ENCODE measurements at regions not wholly inside any gene's neighbourhood (a gene's known extent, or its start where the extent isn't known, plus 50 kb on each side); places are given as distances from the start of the nearest gene placed in this dataset.

DNA sequence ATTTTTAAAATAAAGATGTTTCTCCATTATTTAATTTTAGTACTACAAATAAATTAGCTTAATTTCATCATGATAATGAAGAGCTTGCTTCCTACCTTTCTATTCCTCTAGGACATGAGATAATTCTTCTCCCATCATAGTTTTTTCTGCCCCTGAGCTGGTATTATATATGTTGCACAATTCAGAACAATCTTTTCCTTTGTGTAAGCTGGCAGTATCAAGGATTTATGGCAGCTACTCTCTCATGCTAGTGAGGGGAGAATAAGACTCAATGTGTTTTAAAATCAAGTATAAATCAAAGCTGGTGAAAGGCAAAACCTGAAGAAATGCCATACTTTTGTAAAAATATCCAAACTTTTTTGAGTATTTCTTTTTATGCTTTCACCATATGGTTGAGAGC is 1405.3 kb downstream of the SI start:
- DNase-seq, result no peak

DNA sequence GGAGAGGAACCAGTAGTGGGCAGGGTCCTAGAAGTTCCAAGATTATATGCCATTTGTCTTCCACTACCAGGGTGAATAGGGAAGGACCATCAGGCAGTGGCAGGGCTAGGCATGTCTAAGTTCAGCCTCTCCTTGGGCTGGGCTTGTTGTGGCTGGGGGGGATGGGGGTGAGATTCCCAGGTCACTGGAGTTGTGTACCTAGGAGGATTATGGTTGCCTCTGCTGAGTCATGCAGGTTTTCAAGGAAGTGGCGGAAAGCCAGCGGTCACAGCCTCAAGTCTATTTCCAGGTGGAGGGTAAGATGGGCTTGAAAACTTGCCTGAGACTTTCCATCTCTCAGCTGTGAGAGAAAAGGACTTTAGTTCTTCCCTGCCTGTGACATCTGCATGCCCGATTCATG is 1407.1 kb downstream of the SI start:
- DNase-seq, result no peak

DNA sequence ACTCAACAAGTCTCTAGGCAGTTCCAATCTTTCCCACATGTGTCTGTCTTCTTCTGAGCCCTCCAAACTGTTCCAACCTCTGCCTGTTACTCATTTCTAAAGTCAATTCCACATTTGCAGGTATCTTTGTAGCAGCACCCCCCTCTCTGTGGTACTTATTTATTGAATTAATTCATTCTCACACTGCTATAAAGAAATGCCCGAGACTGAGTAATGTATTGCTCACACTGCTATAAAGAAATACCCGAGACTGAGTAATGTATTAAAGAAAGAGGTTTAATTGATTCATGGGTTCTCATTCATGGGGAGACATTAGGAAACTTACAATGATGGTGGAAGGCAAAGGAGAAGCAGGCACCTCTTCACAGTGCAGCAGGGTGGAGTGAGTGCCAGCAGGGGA is 1413.8 kb downstream of the SI start:
- no peak for DNase-seq

DNA sequence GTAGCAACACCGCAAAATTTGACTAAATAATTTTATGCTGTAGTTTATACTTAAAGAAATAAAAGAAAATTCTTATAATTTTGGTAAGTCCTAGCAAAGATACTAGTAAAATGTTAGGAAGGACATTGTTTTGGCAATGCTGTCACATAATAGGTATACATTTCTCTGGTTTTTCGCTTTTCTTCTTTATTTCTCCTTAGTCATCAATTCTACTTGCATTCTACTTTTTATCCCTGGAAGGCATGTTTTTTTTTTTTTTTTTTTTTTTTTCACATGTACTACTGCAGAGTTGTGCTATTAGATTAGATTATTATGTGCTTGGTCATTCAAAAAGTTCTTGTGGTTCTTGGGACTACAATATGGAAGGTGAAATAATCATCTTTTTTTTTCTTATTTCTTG is 1421.2 kb downstream of the SI start:
- no peak for DNase-seq

DNA sequence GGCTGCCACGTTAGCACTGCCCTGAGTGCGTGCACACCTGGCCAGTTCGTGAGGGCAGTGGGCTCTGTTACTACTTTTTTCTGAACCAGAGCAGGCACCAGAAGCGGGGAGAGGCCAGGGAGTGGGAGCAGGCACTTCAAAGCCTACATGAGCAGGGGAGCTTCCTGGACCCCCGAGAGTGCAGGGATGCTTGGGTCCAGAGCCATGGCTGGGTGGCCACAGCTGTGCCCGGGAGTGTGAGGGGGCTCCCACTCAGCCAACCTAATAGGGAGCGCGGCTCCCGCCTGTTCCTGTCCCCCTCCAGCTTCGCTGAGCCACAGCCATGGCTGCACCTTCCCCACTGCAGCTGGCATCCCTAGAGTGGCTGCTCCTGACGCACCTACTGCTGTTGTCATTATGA is 1423.3 kb downstream of the SI start:
- DNase-seq, result no peak

DNA sequence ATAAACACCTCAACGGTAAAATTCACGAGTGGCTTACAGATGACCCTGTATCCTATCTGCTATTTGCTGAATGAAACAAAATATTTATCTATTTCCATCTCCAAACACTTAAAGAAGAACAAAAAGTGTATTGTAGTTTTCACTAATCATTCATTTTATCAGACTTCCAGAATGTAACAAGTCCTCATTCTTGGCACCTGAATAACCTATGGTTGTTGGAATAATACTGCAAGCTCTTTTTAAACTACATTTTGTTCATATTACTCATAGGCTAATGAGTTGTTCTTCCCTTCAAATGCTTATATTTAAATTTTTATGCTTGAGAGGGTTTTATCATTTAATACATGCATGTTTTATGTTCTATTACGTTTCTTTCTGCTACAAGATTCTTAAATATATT is 1434.1 kb downstream of the SI start:
- no peak for DNase-seq

DNA sequence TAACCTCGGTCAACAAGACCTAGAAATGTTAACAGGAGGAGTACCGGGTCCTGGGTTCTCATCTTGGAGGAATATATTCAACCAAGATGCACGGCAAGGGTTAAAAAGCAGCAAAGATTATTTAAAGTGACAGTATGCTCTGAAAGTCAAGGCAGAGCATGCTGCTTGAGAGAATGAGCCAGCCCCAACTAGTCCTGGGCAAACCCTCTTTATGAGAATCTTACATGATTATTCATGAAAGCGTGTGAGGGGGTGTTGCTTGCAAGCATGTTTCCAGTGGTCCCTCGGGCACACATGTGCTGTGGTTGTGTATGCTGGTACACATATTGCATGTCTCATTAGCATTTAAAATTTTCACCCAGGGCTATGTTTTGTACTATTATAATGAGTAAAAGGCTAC is 1445.6 kb downstream of the SI start:
- DNase-seq, result no peak

DNA sequence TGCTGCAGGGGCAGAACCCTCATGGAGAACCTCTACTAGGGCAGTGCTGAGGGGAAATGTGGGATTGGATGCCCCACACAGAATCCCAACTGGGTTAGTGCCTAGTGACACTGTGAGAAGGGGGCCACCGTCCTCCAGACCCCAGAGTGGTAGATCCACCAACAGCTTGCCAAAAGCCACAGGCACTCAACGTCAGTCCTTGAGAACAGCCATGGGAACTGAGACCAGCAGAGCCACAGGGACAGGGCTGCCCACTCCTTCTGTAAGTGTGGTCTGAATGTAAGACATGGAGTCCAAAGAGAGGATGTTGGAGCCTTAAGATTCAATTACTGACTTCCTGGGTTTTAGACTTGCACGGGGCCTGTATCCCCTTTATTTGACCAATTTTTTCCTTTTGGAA is 1451.5 kb downstream of the SI start:
- DNase-seq, result no peak

DNA sequence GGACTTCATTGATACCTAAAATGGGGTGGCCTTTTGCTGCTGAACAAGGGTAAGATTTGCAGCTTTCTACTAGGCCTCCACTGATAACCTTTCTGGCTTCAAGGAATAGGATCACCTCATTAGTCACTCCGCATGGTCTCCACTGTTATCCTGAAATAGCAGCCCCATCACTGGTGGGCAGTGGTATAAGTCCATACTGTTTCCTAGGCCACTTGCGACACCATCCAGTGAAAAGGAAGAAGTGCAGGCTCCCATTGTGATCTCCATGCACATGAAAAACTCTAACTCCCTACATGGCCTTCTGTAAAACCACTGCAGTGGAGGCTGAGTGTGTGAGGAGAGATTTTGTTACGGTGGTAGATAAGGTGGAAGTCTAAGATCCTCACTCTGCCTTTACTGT is 1455.9 kb downstream of the SI start:
- peak; percentile 8 for DNase-seq

DNA sequence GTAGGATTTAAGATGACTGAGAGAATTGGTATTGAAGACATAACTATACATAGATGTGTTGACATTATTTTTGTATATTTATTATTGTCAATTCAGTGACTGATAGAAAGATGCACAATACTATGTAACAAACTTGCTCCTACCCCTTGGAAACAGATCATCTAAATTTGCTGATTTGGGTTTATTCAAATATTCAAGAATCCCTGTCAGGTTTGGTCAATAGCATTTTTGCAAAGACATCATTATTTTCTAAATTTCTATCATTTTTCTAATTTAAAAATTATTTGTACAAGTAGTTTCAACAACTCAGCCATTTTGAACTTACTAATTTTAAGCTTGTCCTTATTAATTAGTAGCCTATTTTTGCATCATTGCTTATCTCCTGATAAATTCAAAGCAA is 1463.4 kb downstream of the SI start:
- no peak for DNase-seq

DNA sequence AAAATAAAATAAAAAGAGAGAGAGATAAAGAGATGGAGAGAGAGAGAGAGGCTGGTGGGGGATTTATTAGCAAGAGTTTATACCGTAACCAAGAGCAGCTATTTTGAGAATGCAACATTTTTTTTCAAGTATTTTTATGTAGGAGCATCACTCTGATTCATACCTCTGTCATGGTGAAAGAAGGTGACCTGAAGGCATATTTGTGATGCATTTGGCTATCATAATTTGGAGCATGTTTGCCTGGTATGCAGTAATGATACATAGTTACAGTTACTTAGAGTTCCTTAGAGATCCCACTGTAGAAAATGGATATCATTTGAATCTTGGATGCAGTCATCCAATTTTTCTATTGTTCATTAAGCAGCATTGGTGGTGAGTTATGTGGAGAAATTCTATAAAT is 1472.4 kb downstream of the SI start:
- no peak for DNase-seq

DNA sequence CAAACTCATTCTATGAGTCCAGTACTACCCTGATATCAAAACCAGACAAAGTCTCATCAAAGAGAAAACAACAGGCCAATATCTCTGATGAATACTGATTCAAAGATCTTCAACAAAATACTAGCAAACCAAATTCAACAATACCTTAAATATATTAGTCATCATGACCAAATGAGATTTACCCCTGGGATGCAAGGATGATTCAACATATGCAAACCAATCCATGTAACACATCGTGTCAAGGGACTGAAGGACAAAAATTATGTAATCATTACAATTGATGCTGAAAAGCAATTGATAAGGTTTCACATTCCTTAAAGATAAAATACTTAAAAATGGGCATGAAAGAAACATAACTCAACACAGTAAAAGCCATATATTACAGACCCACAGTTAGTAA is 1476.9 kb downstream of the SI start:
- no peak for DNase-seq

DNA sequence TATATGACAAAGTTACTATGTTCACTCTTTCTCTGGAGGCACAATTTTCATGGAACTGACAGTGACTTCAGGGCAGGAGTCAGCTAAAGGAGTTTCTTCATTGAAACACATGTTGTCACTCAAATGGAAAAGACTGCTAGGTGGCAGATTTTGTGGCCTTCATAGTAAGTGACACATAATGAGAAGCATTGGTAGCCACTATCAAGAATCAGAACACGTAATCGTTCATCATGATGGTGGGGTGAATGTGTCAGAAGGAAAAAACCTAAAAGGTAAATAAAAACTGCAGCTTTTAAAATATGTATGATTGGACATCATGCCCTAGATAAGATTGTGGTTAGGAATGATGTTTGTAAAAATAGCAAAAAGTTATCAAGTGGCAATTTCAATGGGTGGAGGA is 1491.0 kb downstream of the SI start:
- no peak for DNase-seq

DNA sequence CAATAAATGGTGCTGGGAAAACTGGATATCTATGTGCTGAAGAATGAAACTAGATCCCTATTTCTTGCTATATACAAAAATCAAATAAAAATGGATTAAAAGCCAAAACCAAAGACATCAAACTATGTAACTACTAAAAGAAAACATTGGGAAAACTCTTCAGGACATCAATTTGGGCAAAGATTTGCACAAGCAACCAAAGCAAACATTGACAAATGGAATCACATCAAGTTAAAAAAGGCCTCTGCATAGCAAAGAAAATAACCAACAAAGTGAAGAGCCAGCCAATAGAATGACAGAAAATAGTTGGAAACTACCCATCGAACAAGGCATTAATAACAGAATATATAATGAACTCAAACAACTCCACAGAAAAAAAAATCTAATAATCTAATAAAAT is 1495.3 kb downstream of the SI start:
- no peak for DNase-seq

DNA sequence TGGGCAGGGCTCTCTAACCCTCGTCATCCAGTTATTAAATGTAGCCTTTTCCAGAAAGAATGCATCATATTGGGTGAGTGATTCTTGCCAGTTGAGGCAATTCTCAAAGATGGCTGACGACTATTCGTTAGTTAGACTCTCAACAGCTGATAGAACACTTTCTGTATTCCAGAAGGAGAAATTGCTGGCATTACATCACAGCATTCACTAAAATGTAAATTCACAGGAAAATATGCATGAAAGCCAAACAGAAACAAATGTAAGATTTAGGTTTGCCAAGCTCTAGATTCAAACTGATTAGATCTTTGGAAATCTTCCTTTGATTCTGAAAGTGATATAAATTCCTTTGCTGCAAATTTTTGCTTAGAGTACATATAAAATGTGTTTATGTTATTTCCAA is 1501.0 kb downstream of the SI start:
- DNase-seq, result no peak

DNA sequence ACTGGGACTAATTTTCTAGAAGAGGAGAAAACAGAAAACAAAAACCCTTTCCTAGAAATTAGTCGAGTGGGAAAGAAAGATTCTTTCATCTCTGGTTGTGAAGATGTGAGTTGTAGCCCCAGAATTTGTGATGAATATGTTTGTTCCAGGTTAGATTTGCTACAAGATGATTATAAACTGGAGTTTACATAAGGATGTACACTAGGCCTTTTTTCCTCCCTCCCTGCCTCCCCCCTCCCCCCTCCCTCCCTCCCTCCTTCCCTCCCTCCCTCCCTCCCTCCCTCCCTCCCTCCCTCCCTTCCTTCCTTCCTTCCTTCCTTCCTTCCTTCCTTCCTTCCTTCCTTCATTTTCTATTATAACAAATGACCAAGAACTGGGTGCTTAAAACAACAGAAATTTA is 1502.0 kb downstream of the SI start:
- DNase-seq, result no peak

DNA sequence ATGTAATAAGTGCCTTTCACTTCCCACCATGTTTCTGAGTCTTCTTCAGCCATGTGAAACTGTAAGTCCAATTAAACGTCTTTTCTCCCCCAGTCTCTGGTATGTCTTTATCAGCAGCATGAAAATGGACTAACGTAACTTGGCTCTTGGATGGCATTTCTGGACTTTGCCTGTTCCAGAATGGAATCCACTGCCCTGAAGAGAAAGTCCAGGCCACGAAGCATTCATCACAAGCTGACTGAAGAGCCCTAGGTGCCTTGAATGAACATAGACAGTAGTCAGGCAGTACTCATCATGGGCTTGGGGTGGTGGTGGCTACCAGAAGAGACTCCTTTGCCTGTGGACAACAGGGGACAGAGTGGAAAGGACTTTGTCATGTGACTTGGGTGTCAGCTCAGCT is 1505.0 kb downstream of the SI start:
- DNase-seq, result no peak

DNA sequence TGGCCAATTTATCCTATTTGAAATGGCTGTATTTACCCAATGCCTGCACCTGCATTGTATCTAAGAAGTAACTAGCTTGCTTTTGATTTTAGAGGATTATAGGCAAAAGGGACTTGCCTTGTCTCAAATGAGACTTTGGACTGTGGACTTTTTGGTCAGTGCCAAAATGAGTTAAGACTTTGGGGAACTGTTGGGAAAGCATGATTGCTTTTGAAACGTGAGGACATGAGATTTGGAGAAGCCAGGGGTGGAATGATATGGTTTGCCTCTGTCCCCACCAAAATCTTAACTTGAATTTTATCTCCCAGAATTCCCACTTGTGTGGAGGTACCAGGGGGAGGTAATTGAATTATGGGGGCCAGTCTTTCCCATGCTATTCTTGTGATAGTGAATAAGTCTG is 1505.4 kb downstream of the SI start:
- no peak for DNase-seq

DNA sequence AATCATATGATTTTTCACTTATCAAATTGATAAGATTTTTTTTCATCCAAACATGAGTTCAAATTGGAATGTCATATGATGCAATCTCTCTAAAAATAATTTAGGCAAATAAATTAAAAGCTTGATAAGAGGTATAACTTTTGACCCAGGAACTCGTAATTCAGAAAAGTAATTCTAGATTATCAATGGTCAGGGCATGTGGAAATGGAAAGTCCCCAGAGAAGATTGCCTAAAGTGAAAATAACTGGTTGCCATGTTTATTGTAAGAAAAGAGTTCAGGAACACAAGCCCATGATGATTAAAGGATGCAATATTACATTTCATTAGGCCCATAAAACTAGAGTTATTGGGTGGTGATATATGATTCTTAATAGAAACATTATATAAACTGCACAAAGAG is 1514.8 kb downstream of the SI start:
- no peak for DNase-seq

DNA sequence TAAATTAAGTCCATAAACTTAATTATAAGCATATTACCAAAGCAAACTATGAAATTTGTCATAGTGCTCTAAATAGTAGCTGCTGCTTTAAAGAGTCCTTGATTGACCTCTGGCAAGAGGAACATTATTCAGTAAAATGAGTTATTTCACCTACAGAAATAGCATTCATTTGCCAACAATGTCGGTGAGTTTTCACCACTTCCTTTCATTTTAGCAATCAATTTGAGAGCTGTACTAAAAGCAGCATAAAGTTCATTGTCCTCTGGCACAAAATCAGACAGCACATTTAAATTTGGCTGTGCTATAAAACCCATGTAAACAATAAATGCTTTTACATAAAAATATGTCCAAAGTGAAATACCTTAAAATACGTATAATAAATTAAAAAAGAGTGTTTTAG is 1515.7 kb downstream of the SI start:
- DNase-seq, result no peak

DNA sequence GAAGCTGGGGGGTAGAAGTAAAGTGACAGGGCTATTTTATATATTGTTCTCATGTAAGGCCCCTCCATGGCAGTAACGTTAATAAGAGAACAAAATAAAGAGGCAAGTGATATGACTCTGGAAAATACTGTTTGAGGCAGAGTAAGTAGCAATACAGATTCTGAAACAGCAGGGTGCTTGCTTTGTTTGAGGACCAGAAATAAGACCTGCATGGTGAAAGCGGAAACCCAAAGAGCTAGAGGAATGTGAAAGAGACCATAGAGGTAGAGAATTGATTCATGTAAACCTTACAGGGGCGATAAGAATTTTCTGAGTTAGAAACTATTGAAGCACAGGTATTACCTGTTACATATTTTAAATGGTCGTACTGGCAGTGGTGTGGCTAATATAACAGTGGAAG is 1517.1 kb downstream of the SI start:
- DNase-seq, result no peak

DNA sequence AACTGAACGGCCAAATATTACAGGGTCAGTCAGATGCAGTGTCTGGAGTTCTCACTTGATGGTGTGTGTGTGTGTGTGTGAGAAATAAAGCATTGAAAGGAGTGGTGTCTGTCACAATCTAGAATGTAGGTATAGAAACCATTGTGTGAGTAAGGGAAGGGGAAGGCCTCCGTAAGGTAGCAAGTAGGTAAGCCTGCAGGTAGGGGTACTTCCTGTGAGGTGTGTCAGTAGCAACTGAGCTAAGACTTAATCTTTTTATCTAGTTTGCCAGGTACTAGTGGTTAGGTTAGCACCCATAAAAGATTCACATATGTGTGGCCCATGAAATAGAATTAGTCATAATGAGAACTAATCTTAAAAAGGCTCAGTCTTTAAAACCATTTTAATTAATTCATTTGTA is 1517.8 kb downstream of the SI start:
- no peak for DNase-seq

DNA sequence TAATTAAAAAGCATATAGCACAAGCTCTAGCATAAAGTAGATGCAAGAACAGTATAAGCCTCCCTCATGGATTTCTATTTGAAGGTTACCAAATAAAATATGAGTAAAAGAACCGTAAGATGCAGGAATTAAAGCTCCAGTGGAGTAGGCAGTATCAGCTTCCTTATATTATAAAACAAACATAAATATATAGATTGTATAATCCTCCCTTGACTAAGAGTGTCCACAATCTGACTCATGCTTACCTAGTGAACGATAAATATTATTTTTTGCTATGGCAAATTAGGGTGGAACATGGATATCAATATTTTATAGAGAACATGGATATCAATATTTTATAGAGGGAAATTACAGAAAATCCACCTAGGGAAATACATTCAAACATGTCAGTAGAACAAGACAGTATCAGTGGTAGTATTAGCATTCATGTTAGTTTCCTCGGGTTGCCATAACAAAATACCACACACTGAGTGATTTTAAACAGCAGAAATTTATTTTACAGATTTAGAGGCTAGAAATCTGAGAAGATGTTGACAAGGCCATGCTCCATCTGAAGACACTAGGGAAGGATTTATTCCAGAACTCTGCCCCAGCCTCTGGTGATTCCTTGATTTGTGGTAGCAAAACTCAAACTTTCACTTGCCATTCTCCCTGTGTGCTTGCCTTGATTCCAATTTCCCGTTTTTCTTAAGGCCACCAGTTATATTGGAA is 1521.3 kb downstream of the SI start:
- DNase-seq, result no peak

DNA sequence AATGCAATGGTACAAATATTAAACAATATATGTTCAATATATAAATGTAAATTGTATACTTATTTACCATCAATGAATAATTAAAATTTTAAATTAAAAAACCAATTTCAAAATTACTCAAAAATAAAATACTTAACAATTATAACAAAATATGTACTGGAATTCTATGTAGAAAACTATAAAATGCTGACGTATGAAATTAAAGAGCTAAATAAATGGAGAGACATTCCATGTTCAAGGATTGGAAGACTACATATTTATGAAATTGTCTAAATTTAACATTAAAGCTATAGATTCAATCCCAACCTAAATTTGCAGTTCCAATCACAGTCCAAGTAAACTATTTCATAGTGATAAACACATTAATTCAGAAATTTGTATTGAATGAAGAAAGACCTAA is 1522.4 kb downstream of the SI start:
- no peak for DNase-seq

DNA sequence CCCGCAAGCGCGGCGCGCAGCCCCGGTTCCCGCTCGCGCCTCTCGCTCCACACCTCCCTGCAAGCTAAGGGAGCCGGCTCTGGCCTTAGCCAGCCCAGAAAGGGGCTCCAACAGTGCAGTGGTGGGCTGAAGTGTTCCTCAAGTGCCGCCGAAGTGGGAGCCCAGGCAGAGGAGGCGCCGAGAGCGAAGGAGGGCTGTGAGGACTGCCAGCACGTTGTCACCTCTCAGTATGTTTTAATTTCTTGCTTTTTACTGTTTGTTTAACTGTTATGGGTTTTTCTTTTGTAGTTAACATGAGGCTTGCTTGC is 1525.7 kb downstream of the SI start:
- no peak for DNase-seq

All from right lung (tissue), 2 donors.